GM19035 (cell line): ENCODE measurements at regions not wholly inside any gene's neighbourhood (a gene's known extent, or its start where the extent isn't known, plus 50 kb on each side); places are given as distances from the start of the nearest gene placed in this dataset.

Experiments
- ATAC-seq: cut with Tn5 transposase; IDR thresholded peaks from one replicate; pipeline ENCODE4 v1.9.1; 2021; ENCODE audit not compliant: unreplicated experiment

DNA sequence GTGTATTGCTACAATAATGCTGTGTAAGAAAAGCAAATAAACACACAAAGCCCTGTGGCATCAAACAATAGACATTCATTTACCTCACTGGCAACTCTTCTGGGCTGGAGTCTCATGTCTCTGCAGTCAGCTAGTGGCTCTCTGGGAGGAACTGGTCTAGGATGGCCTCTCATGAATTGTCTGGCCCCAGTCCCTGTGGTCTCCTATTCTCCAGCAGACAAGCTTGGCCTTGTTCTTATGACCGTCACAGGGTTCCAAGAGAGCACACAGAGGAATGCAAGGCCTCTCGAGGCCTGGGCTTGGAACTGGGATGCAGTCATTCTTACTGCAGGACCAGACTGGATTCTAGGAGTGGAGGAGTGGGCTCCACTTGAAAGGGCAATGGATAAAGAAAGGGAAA, 141.2 kb upstream of the NTM start:
- no peak for ATAC-seq

DNA sequence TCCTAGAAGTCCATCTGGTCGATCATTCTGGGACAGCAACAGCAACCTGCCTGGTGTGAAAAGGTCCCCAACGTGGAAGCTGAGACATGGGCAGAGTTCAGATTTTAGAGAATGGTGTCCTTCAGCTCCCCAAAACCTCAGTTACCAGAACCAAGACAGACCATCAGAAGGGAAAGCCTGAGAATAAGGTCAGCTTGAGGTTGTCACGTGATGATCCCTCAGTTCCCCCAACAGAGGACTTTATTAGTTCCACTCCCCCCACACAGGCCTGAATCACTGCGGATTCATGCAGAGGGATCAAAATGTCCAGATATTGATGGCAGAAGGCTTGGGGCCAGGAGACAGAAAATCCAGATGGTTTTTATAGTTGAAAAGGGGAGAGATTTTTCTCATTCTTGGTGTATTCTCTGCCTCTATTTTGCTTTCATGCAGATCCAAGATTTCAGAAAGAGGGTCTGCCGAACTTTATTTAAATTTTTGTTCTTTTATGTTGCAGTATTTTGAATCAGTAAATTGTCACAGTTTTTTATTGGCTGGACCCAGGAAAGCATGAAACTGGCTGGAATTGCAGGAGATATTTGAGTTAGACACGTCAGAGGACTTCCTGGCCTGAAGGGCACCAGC, 139.0 kb upstream of the NTM start:
- no peak for ATAC-seq

- ATAC-seq, result no peak
Measured at GRCh38 chr11:131232261-131232660, 138.2 kb upstream of the NTM start.

- ATAC-seq, result no peak
Measured at GRCh38 chr11:131234221-131234620, 136.2 kb upstream of the NTM start.

DNA sequence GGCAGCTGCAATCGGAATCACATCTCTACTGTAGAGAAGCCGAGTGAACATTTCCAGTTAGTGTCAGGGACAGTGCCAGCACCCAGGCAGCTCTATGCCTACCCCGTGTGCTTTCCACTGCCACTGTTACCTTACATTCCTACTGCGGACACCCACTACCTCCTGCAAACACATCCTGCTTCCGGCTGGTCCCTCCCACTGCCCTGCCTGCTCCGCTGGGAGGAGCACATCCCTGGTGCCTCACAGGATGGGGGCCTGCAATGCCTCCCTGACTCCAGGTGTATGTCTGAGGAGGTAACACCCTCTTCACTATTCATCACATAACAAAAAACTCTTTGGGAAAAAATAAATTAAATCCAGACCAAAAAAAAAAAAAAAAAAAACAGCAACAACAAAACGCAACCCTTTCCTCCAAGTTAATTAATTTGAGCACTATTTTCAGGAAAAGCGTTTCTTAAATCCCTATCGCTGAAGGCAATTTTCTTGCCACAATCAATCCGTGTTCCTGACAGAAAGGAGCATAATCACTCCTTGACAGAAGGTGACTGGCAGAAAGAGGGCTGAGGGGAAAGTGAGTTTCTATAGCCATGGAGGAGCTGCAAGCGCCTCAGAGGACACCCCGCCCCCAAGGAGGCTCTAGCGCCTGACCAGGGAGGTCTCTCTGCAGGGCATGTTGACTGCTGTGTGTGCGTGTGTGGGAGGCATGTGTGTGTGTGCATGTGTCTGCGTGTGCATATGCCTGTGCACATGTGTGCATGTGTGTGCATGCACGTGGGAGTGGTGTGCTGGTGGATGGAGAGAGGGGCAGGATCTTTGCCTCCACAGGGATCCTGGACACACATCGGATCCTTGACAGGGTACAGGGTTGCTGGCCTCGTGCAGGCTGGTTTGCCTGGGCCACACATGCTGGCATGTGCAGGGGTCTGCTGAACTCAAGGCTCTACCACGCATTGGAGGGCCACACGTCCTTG, 134.8 kb upstream of the NTM start:
- no peak for ATAC-seq

GRCh38 chr11:131240421-131240820, 130.0 kb upstream of the NTM start:
- ATAC-seq, result no peak

DNA sequence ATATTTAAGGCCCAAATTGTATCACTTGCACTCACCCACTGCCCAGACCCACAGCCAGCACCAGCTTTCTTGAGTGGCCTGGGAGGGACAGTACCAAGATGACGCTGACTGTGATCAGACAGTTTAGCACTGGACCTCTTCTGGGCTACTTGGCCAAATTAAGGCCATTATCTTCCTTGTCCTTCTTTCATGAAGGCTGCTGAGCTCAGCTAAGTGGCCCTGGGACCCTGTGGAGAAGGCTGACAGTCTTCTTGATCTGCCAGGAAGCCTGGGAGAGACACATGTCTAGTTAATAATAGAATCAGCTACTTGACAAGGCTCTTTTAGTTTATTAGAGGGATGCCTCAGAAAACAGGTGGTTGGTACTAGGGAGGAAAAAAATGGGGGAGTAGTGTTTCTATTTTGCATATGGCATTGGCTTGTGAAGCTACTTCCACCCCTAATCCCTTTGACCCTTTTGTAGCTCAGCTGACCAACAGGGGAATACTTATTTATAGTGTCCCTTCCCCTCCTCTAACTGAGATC, 127.9 kb upstream of the NTM start:
- ATAC-seq, result no peak

DNA sequence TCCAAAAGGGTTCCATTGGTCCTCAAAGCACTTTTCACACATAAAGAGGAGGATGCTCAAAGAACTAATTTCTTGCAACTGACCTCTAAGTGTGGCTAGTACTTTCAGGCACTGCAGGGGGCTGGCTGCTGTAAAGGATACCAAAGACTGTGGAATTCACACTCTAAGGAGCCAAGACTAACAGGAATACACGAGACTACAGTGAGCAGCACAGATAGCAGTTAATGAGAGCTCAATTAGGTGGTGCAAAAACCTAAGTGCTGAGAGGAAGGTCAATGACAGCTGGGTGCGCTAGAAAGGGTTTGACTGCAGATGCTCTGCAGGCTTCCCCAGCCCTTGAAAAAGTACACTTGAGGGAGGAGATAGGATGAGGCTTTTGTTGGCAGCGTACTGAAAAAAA, 124.3 kb upstream of the NTM start:
- ATAC-seq, result no peak

DNA sequence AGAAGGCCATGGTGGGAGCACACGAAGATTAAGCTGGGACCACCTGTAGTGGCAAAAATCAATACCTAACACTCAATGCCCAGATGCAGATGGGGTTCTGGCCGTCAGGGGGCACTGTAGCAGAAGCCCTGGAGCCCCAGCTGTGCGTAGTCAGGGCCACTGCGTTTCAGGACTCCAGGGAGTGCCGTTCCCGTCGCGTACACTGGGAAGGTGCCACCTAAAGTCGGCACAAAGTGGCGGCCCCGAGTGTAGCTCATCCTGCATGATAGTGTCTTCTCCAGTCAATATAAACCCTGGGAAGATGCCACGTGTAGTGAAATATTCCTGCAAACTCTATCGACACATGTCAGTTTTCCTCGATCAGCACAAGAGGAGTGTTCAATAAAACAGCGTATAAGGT, 123.8 kb upstream of the NTM start:
- no peak for ATAC-seq

GRCh38 chr11:131248588-131248987, 121.8 kb upstream of the NTM start:
- ATAC-seq, result no peak

- ATAC-seq, result no peak
Measured at GRCh38 chr11:131253142-131253655, 117.2 kb upstream of the NTM start.

GRCh38 chr11:131253656-131254151, 116.7 kb upstream of the NTM start:
- no peak for ATAC-seq

DNA sequence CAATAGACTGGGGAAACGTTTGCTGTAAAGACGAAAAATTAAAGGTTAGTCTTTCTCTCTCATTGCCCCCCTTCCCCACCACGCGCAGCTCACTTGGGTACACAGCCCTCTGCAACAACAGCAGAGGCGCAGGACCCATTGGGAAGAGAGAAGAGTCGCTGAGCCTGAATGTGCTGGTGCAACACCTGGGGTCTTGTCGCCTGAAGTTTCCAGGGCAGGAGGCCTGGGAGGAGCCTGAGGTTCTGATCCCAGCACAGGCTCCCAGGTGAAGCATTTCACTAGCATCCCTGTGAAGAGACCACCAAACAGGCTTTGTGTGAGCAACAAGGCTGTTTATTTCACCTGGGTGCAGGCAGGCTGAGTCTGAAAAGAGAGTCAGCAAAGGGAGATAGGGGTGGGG, 116.2 kb upstream of the NTM start:
- ATAC-seq, result no peak

- no peak for ATAC-seq
Measured at GRCh38 chr11:131274233-131274632, 96.2 kb upstream of the NTM start.

DNA sequence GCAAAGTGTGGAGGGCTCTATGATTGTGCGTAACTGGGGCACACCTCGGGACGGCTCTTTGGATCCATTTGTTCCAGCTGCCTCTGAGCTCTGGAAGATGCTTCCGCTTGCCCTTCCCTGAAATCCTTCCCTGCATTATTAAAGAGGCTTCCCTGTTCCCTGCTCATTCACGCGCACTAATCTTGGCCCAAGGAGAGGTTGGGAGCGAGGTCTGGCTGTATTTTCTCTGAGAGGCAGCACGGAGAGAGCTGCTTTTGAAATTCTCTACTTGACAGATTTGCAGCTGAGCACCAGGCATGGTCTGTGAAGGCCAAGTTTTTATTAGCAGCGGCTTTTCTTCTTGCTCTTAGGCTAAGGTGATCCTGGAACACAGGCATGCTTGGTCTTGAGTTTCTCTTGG, 94.8 kb upstream of the NTM start:
- no peak for ATAC-seq

DNA sequence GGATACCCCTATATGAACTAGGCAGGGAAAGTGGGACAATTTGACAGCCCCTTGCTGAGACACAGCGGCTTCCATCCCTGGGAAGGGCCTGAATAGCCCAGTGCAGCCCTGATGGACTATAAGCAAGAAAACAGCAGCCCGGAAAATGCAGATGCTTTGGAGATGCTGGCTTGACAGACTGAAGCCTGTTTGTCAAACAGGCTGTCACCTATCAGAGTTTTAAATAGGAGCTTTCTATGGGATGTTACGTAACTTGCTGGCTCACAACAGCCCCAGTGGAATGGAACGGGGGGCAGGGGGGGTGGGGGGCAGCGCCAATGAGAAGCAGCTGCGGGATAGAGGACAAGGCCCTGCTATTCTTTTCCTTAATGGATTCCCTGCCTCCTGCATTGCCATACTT, 91.9 kb upstream of the NTM start:
- ATAC-seq, result no peak

GRCh38 chr11:131279654-131280384, 90.6 kb upstream of the NTM start:
- no peak for ATAC-seq

DNA sequence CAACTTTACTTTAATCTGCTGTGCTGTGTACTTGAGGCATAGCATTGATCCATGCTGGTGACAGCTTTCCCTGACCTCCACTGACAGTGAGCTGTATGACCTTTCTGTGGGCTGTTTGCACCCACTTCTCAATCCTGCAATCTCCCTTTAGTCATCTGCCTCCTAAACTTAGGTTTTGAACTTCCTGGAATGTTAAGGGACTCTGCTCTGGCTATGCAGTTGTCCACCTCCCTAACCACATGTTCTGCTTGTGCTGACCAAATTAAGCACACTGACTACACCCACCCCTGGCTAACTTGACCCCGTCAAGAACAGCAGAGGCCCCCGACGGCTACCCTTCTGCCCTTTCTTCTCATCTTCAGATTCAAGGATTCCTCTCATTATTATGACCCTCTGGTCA, 89.1 kb upstream of the NTM start:
- no peak for ATAC-seq

- ATAC-seq, result no peak
Measured at GRCh38 chr11:131284041-131284440, 86.4 kb upstream of the NTM start.

- ATAC-seq, result no peak
Measured at GRCh38 chr11:131288521-131289091, 81.8 kb upstream of the NTM start.

DNA sequence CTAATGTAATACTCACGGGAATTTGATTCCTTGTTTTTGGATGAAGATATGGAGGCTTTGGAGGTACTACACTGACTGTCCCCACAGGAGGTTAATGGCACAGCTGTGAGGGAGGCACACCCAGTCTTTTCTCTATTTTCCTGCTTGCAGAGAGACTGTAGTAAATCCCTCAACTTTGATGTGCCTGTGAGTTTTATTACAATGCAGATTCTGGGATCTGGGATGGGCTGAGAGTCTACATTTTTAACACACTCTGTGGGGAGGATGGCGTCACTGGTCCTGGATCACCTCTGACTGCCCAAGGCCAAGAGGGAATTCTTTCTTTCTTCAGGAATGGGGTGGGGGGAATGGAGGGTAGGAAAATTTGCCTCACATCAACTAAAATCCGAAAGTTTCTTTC, 80.2 kb upstream of the NTM start:
- no peak for ATAC-seq
